Bronchial epithelial cell (primary cell): ENCODE measurements at regions not wholly inside any gene's neighbourhood (a gene's known extent, or its start where the extent isn't known, plus 50 kb on each side); places are given as distances from the start of the nearest gene placed in this dataset.
A peak's percentile ranks its signal among the peaks of the same experiment; 100 is the strongest.

ENCODE experiments used
- DNase-seq: peaks from one replicate; pipeline ENCODE4 v3.0.0-alpha.2; 2010; ENCODE audit warnings: low read depth
- FAIRE-seq: peaks from 2 replicates; lab custom pipeline; 2011; peaks lifted over from hg19 to GRCh38; lab: Jason Lieb, UNC
- H3K27me3 ChIP-seq: 2 replicates; pipeline ENCODE4 v1.5.1; 2011; ENCODE audit warnings: low read length; ENCODE audit not compliant: control insufficient read depth, insufficient read depth
- H3K36me3 ChIP-seq: 2 replicates; pipeline ENCODE4 v1.5.1; 2011; ENCODE audit warnings: low read length; ENCODE audit not compliant: control insufficient read depth, insufficient read depth
- H3K4me3 ChIP-seq: 2 replicates; pipeline ENCODE4 v1.5.1; 2011; ENCODE audit warnings: mild to moderate bottlenecking, low read depth, low read length, control low read depth
- TF ChIP-seq, protein P1 (sequence below): IDR thresholded peaks from 2 replicates; pipeline ENCODE4 v1.5.1; 2011; ENCODE audit warnings: mild to moderate bottlenecking, moderate library complexity, low read length, control low read depth, inconsistent platforms; ENCODE audit not compliant: insufficient read depth, severe bottlenecking

DNA sequence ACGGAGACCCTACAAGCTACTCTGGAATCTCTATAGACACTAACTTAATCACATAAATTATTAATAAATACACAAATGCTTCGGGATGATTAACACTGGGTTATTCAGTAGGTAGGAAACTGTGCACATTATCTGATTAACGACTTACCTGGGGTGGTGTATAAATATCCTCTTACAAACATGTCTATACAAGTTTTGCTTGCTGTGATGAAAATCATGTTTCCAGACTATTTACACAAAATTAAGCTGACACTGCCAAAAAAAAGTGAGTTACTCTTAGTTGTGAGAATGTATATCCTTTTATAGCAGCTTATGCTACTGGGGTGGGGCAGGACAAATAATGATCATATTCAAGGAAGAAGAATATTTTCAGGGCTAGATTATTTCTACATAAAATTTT, 314.6 kb downstream of the C7orf25 start:
- Histone ChIP-seq H3K4me3 (no peak overlapping the region), H3K36me3 (no peaks in the 10 kb centered on the region), H3K27me3 (no peaks in the 10 kb centered on the region)
- FAIRE-seq (no peak), DNase-seq (peak; percentile 98)
- TF ChIP-seq, protein P1, sequence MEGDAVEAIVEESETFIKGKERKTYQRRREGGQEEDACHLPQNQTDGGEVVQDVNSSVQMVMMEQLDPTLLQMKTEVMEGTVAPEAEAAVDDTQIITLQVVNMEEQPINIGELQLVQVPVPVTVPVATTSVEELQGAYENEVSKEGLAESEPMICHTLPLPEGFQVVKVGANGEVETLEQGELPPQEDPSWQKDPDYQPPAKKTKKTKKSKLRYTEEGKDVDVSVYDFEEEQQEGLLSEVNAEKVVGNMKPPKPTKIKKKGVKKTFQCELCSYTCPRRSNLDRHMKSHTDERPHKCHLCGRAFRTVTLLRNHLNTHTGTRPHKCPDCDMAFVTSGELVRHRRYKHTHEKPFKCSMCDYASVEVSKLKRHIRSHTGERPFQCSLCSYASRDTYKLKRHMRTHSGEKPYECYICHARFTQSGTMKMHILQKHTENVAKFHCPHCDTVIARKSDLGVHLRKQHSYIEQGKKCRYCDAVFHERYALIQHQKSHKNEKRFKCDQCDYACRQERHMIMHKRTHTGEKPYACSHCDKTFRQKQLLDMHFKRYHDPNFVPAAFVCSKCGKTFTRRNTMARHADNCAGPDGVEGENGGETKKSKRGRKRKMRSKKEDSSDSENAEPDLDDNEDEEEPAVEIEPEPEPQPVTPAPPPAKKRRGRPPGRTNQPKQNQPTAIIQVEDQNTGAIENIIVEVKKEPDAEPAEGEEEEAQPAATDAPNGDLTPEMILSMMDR: no peak

- TF ChIP-seq, protein P1: no peak
- DNase-seq (peak; percentile 88), FAIRE-seq (no peak)
- Histone ChIP-seq H3K36me3 (no peaks in the 10 kb centered on the region), H3K27me3 (no peaks in the 10 kb centered on the region), H3K4me3 (no peak overlapping the region)
These were observed 315.1 kb downstream of the C7orf25 start for GRCh38 chr7:42596737-42597136.

DNA sequence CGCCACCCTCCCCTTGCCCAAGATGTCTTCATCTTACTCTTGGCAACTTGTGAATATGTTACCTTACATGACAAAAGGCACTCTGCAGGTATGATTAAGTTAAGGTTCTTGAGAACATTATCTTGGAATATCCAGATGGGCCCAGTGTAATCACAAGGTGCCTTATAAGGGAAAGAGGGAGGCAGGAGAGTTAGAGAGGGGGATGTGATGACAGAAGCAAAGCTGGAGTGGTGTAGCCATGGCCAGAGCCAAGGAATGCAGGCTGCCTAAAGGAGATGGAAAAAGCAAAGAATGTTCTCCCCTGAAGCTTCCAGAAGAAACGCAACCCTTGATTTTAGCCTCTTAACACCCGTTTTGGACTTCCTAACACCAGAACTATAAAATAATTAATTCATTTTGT, 318.0 kb downstream of the C7orf25 start:
- no peak for DNase-seq
- no peaks in the 10 kb centered on the region for H3K27me3 ChIP-seq
- H3K4me3 ChIP-seq: no peak overlapping the region
- H3K36me3 ChIP-seq: no peaks in the 10 kb centered on the region
- TF ChIP-seq, protein P1: no peak
- FAIRE-seq: no peak

DNA sequence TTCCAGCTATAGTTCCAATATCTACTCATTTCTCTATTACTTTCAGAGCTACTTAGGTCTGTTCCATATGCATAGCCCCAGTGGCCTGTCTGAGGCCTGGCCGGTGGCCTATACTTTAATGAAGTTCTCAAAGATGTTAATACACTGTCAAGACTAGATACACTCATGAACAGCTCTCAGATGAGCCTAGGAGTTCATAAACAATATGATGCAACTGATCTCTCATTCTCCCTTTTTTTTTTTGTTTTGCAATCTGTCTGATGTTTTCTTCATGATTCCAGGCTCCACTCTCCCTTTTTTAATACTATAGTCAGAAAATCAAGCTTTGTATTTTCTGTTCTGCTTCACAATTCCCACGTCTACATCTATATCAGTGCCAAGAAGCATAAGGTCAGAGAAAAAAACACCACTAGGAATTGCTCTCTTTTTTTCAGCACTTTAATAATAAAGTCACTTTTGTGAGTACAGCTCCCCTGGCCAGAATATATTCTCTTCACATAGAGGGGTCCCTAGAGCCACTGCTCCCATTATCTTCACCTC, 321.0 kb downstream of the C7orf25 start:
- H3K4me3 ChIP-seq: no peak overlapping the region

GRCh38 chr7:42588876-42589275, 323.0 kb downstream of the C7orf25 start:
- Histone ChIP-seq H3K27me3 (no peaks in the 10 kb centered on the region), H3K36me3 (no peaks in the 10 kb centered on the region), H3K4me3 (no peak overlapping the region)
- FAIRE-seq: no peak
- DNase-seq: peak; percentile 64
- TF ChIP-seq, protein P1: no peak

More for the DNA sequence above, 321.0 kb downstream of the C7orf25 start:
- no peaks in the 10 kb centered on the region for H3K36me3 ChIP-seq
- DNase-seq (no peak), FAIRE-seq (no peak)
- no peaks in the 10 kb centered on the region for H3K27me3 ChIP-seq
- TF ChIP-seq, protein P1: no peak

GRCh38 chr7:42587806-42588205, 324.1 kb downstream of the C7orf25 start:
- Histone ChIP-seq H3K36me3 (no peaks in the 10 kb centered on the region), H3K27me3 (no peaks in the 10 kb centered on the region), H3K4me3 (no peak overlapping the region)
- peak; percentile 62 for DNase-seq
- peak; percentile 64 for FAIRE-seq
- TF ChIP-seq, protein P1: no peak
